RWPE1 (cell line): ENCODE measurements at regions not wholly inside any gene's neighbourhood (a gene's known extent, or its start where the extent isn't known, plus 50 kb on each side); places are given as distances from the start of the nearest gene placed in this dataset.

Experiments
- CTCF ChIA-PET: fragments of 350-600 bp; sonication (Branson Sonifier 250); formaldehyde crosslinking; extraction: SDS; loops from one replicate; lab custom pipeline; 2021; lab: Yijun Ruan, JAX
- POLR2A ChIA-PET: fragments of 400-600 bp; formaldehyde crosslinking; extraction: SDS; loops from one replicate; lab custom pipeline; 2020; ENCODE audit warnings: antibody characterized with exemption; ENCODE audit not compliant: low non-redundant PET; lab: Yijun Ruan, JAX
- DNase-seq: peaks from one replicate; pipeline ENCODE4 v3.0.0; 2012; ENCODE audit warnings: low spot score
- H3K27ac ChIP-seq: fragments of 450-650 bp; 2 replicates; pipeline ENCODE4 v1.5.1; 2017
- TF ChIP-seq, protein P1 (sequence below): fragments of 450-650 bp; conservative IDR thresholded peaks from 2 replicates; pipeline ENCODE4 v1.5.1; 2017; ENCODE audit warnings: low read depth, mild to moderate bottlenecking

DNA sequence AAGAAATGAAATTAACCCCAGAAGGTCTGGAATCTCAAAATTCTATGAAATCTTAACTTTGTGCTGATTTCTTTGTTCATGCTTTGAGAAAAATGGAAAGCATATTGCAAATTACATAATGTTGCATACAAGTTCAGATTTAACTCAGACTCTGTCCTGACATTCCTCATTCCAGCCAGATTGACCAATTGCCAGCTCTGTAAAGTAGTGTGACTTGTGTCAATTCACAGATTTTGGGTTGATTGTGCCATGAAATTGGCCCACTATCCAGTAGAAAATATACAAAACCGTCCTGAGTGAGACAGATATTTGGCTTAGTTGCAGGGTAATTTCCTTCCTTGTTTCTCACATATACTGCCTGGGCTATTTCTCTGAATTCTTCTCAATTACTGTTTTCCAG is 1312.6 kb downstream of the ROBO1 start:
- POLR2A ChIA-PET = no interaction called here
- CTCF ChIA-PET = no interaction called here

DNA sequence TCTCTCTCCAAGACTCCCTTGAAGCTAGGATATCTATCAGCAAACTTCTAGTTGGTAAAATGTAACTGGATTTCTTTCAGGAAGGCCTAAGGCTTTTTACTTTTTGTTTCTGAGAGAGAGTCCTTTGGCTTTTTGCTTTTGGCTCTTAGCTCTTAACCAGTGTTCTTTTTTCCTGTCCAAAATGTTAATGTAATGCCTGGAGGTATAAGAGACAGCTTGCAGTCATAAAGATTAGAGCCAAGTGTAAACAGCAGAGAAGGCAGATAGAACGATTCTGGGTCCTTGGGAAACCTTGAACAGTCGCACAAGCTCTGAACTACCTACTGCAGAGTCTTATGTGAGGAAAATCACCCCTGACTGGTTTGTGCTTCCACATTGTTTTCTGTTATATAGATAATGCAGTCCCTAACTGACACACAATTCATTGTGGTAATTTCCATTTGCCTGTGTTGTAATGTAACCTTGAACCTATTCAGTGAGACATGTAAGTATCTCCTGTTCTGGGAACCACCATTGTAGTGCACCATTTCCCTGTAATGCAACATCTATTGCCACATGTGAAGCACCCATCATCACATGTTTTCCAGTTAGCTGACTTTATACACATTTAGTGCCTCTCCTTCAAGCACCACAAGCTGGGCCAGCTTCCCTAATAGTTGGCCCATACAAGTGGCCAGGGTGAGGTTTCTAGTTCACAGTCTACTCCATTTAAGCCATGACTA is 1311.9 kb downstream of the ROBO1 start:
- CTCF ChIA-PET = no interaction called here
- POLR2A ChIA-PET = no interaction called here
- TF ChIP-seq, protein P1, sequence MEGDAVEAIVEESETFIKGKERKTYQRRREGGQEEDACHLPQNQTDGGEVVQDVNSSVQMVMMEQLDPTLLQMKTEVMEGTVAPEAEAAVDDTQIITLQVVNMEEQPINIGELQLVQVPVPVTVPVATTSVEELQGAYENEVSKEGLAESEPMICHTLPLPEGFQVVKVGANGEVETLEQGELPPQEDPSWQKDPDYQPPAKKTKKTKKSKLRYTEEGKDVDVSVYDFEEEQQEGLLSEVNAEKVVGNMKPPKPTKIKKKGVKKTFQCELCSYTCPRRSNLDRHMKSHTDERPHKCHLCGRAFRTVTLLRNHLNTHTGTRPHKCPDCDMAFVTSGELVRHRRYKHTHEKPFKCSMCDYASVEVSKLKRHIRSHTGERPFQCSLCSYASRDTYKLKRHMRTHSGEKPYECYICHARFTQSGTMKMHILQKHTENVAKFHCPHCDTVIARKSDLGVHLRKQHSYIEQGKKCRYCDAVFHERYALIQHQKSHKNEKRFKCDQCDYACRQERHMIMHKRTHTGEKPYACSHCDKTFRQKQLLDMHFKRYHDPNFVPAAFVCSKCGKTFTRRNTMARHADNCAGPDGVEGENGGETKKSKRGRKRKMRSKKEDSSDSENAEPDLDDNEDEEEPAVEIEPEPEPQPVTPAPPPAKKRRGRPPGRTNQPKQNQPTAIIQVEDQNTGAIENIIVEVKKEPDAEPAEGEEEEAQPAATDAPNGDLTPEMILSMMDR = no peak
- H3K27ac ChIP-seq = no peak overlapping the region
- no peak for DNase-seq

More for the DNA sequence above, 1312.6 kb downstream of the ROBO1 start:
- DNase-seq = no peak
- no peak overlapping the region for H3K27ac ChIP-seq
- TF ChIP-seq, protein P1 = no peak

- H3K27ac ChIP-seq = no peak overlapping the region
- POLR2A ChIA-PET = no interaction called here
- CTCF ChIA-PET = no interaction called here
- TF ChIP-seq, protein P1 = no peak
- DNase-seq = no peak
These were observed 1308.0 kb downstream of the ROBO1 start for GRCh38 chr3:78459796-78460195.

GRCh38 chr3:78462021-78462420 is 1305.8 kb downstream of the ROBO1 start:
- POLR2A ChIA-PET = no interaction called here
- TF ChIP-seq, protein P1 = no peak
- CTCF ChIA-PET = no interaction called here

DNA sequence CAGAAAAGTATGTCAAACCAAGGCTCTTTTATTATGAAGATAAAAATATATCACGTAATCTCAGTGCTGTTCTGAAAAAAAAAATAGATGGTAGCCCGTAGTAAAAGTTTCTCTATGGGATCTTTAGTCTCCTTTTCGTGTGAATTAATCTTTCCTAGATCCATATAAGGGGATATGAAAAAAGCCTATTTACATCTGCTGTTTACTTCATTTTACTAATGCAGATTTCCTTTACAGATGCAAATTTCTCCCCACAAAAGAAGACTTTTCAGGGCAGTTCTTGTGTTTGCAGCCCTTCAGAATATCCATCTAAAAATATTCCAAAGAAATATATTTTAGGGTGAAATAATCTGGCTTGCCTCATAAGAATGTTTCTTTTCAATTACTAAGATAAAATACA is 1291.7 kb downstream of the ROBO1 start:
- POLR2A ChIA-PET = no interaction called here
- CTCF ChIA-PET = interaction anchor here (0.7 kb wide), 1 partner anchor 214 kb away, joined by 4 read pairs; no protein-coding TSS in a partner anchor
- TF ChIP-seq, protein P1 = no peak
- no peak for DNase-seq
- H3K27ac ChIP-seq = no peak overlapping the region

More at GRCh38 chr3:78462021-78462420, 1305.8 kb downstream of the ROBO1 start:
- DNase-seq = no peak
- H3K27ac ChIP-seq = no peak overlapping the region

GRCh38 chr3:78481050-78481449 is 1286.7 kb downstream of the ROBO1 start:
- ChIA-PET CTCF (no interaction called here), POLR2A (no interaction called here)
- TF ChIP-seq, protein P1 = no peak
- no peak for DNase-seq
- no peak overlapping the region for H3K27ac ChIP-seq
